ENCODE measurements at regions not wholly inside any gene's neighbourhood (a gene's known extent, or its start where the extent isn't known, plus 50 kb on each side); places are given as distances from the start of the nearest gene placed in this dataset.
A peak's percentile ranks its signal among the peaks of the same experiment; 100 is the strongest.
"Not testable (repeated sequence)": the region's sequence is repeated elsewhere in the genome, so short reads cannot be mapped to it uniquely, and the experiment has no call there.

DNA sequence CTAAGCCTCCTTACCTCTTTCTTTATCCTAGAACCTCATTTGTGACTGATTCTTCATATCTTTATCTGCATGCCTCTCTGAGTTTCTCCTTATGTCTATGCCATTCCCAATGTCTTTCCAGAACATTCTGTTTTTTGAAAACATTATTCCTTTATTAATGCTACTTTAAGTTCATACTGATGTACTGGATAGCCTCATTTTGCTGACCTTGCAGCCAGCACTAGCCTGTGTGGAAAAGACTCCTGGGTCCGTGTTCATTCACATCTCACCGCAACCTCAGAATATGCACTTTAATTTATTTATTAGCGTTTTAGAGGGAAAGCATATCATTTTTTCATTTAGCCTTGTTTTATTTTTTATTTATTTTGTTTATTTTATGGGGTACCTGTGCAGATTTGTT is 208.1 kb upstream of the NPVF start:
- no peak for DNase-seq (ENCODE audit: low spot score)
- FAIRE-seq = no peak

GRCh38 chr7:25437308-25437707 is 209.0 kb upstream of the NPVF start:
- DNase-seq (ENCODE audit: low spot score) (no peak), FAIRE-seq (no peak)

DNA sequence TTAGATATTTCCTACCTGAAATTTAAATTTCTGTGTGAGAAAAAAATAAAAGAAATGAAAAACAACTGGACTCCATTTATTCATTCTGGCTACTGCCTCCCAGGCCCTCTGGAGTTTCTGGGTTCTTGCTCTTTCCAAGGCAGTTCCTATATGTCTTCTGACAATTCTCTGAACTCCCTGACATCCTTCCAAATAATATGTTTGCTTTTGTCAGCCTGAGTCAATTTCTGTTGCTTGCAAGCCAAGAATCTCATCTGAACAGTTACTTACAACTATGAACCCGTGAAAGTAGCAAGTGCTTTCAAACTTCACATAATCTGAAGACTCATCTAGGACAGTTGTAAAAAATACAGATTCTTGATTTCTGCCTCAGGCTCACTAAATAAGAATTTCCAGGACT is 216.7 kb upstream of the NPVF start:
- DNase-seq (ENCODE audit: low spot score) (no peak), FAIRE-seq (no peak)

GRCh38 chr7:25448301-25448700 is 220.0 kb upstream of the NPVF start:
- FAIRE-seq = peak; percentile 55

DNA sequence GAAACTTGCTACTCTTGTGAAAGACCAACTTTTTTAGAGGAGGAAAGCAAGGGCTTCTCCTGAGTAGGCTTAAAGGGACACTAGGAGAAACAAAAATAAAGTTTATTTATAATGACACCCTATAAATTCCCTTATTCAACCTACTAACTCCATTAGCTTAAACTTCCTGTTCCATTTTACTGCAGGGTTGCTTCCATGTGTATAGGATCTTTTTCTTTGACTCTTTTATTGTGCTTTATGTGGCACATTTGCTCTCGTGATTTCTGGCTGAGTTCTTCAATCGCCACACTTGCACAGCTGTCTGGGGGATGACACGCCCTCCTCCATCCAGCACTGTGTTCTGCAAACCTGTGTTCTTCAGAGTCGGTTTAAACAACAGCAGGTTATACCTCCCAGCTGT is 225.7 kb upstream of the NPVF start:
- FAIRE-seq (no peak), DNase-seq (ENCODE audit: low spot score) (no peak)

More at GRCh38 chr7:25448301-25448700, 220.0 kb upstream of the NPVF start:
- no peak for DNase-seq (ENCODE audit: low spot score)

DNA sequence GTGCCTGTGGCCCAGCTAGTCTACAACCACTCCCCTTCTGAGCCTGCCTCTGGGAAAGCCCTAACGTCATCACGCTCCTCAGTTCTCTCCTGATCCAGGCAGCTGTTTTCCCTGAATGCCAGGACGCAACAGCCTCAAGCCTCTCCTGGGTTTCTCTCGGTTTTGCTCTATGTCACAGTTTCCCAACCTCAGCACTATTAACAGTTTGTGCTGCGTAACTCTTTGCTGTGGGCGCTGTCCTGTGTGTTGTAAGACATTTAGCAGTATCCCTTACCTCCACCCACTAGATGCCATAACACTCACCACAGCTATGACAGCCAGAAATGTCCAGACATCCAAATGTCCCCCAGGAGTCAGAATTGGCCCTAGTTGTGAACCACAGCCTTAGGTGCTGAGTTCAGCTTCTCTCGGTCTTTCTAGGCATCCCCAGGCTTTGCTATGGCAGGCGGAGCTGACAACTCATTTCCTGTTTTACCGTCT is 226.3 kb upstream of the NPVF start:
- DNase-seq (ENCODE audit: low spot score) (no peak), FAIRE-seq (no peak)

DNA sequence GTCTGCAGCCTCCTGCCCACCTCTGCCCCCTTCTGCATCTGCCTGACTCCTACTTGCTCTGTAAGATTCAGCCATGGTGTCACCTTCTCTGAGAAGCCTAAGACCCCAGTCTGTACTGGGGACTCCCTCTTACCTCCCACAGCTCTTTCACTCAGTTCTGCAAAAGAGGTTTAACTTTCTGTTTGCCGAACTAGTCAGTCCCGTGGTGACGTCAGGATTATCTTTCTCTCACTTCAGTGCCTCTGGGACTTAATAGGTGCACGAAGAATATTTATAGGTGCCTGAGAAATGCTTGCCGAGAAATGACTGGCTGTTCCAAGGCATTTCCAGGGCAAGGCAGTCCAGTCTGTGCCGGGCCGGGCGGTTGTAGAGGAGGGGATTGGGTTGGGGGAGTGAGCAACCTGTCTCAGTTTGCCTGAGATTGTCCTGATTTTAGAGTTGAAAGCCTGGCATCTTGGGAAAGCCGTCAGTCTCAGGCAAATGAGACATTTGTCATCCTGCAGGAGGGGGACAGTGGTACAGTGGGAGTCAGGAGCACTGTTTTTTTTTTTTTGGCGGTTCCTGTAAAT is 227.5 kb upstream of the NPVF start:
- no peak for FAIRE-seq
- no peak for DNase-seq (ENCODE audit: low spot score)

- DNase-seq (ENCODE audit: low spot score) = no peak
- FAIRE-seq = no peak
These were observed 228.3 kb upstream of the NPVF start for GRCh38 chr7:25456467-25457171.

DNA sequence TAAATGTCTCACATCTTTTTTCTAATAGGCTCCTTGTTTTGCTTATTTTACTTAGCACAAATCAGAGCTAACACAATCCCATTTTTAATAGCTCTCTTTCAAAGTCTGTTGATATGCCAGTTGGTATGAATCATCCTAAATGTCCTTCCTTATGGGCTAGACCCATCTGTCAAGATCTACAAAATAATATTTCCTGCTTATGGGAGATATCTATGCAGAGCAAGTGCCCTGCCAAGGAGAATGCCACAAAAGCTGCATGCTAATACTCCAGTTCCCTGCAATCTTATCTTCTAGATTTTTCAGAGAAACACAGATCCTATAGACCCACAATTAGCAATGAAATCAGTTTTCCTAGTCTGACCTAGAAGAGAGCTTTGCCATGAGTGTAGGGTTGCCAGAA is 230.8 kb upstream of the NPVF start:
- DNase-seq (ENCODE audit: low spot score) = no peak
- FAIRE-seq = no peak

DNA sequence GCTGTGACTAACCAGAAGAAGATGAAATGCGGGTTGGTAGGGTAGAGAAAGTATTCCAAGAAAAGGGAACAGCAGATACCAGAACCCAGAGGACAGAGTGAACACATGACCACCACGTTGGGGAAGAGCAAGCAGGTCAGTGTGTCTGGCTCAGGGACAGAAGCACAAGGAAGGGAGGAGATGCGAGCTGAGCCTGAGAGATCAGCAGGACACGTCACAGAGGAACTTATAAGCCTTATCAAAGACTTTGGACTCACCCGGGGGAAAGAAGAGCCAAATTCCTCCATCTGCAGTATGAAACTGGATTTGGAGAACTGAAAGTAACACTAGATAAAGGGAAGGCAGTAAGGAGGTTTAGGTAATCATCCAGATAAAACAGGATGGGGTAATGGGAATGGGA is 232.1 kb upstream of the NPVF start:
- FAIRE-seq (no peak), DNase-seq (ENCODE audit: low spot score) (no peak)

DNA sequence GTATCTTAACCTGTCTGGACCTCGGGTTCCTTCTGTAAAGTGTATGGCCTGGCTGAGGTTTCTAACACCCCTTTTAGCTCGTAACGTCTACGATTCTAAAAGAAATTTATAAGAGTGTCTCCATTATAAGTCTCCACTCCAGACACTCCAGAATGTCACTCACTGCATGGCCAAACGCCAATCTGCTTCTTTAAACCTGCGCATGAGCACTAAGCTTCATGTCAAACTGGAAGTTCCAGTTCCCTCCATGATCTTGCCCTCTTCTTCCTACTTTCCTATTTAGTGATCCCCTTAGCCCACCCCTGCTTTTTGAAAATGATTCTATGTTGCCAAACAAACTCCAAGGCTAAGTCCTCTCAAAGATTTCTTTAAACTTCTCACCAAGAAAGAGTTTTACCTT is 241.4 kb upstream of the NPVF start:
- FAIRE-seq (no peak), DNase-seq (ENCODE audit: low spot score) (no peak)

- DNase-seq (ENCODE audit: low spot score) (no peak), FAIRE-seq (no peak)
These were observed 248.7 kb upstream of the NPVF start for GRCh38 chr7:25476863-25477499.

- not testable (repeated sequence) for DNase-seq (ENCODE audit: low spot score); FAIRE-seq
These were observed 249.9 kb upstream of the NPVF start for GRCh38 chr7:25478221-25478620.

GRCh38 chr7:25478925-25479324 is 250.6 kb upstream of the NPVF start:
- FAIRE-seq (no peak), DNase-seq (ENCODE audit: low spot score) (no peak)

- DNase-seq (ENCODE audit: low spot score) (no peak), FAIRE-seq (no peak)
These were observed 253.6 kb upstream of the NPVF start for GRCh38 chr7:25481891-25482290.

- DNase-seq (ENCODE audit: low spot score) (no peak), FAIRE-seq (no peak)
These were observed 254.3 kb upstream of the NPVF start for GRCh38 chr7:25482631-25483030.

DNA sequence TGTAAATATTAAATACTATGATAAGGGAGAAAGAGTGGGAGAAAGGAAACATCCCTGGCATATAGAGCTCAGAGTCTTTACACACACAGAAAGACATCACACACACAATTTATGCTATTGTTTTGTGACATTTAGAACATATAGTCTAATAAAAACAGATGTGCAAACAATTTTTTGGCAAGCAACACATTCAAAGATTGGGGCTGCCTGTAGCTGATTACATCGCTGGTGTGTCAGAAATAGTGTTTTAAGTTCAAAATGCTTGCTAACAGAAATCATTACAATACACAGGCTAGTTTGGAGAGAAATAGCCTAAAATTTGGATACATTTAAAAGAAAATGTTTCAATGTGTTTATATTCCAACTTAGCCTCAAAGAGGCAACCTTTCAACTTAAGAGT is 256.7 kb upstream of the NPVF start:
- FAIRE-seq (no peak), DNase-seq (ENCODE audit: low spot score) (no peak)

- no peak for FAIRE-seq
- no peak for DNase-seq (ENCODE audit: low spot score)
These were observed 258.4 kb upstream of the NPVF start for GRCh38 chr7:25486656-25487055.

DNA sequence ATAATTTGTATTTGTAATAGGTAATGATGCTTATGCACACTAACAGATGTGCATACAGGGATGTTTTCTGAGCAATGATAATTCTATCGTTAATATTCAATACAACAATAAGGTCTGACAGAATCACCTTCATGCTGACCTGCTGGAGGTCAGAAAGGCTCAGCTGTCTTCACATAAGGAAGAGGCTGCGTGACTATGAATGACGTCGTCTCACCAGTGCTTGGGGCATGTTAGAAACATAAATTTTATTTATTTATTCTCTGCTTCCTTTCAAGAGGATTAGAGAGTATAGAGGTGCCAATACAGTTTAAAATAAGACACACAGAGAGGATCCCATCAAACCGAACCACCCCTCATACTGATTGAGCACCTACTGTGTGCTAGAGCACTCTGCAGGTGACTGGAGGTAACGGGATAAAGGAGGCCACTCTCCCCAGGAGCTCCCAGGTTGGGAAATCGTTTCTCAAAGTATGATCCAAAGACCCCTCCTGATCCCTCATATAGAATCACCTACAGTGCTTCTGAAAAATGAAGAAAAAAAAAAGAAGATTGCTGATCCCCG is 265.6 kb upstream of the NPVF start:
- DNase-seq (ENCODE audit: low spot score) (no peak), FAIRE-seq (no peak)

DNA sequence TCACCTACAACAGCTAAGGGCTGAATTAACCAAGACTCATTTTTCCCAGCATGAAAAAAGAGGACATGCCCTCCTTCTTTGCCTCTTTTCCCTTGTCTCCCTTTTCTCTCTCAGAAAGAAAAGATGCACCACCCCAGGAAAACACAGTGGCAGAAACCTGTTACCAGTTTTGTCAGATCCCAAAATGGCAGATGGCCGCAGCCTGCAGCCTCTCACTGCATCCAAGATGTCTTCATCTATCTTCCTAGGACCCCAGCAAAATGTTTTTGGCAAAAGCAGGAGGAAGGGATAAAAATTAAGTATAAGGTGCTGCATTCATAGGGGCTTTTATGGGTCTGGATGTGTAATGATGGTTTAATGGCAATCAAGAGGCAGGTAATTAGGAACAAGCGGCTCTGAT is 266.6 kb upstream of the NPVF start:
- no peak for FAIRE-seq
- DNase-seq (ENCODE audit: low spot score) = no peak

GRCh38 chr7:25495342-25496250 is 267.3 kb upstream of the NPVF start:
- DNase-seq (ENCODE audit: low spot score) (no peak), FAIRE-seq (no peak)

Measured in RCC 7860 (cell line).